ENCODE measurements at regions not wholly inside any gene's neighbourhood (a gene's known extent, or its start where the extent isn't known, plus 50 kb on each side); places are given as distances from the start of the nearest gene placed in this dataset.
"Not testable (repeated sequence)": the region's sequence is repeated elsewhere in the genome, so short reads cannot be mapped to it uniquely, and the experiment has no call there.

GRCh38 chr5:107771926-107772325 is 101.2 kb upstream of the EFNA5 start:
- DNase-seq: no peak

GRCh38 chr5:107770051-107770450 is 99.3 kb upstream of the EFNA5 start:
- DNase-seq: no peak

GRCh38 chr5:107769519-107769918 is 98.8 kb upstream of the EFNA5 start:
- no peak for DNase-seq

GRCh38 chr5:107766972-107767371 is 96.2 kb upstream of the EFNA5 start:
- DNase-seq: no peak

GRCh38 chr5:107766439-107766838 is 95.7 kb upstream of the EFNA5 start:
- DNase-seq: no peak

GRCh38 chr5:107765805-107766063 is 95.0 kb upstream of the EFNA5 start:
- DNase-seq: no peak

GRCh38 chr5:107764976-107765804 is 94.5 kb upstream of the EFNA5 start:
- no peak for DNase-seq

- DNase-seq: no peak
Measured at GRCh38 chr5:107764282-107764681, 93.5 kb upstream of the EFNA5 start.

GRCh38 chr5:107753427-107753826 is 82.7 kb upstream of the EFNA5 start:
- no peak for DNase-seq

- no peak for DNase-seq
Measured at GRCh38 chr5:107744418-107745330, 73.9 kb upstream of the EFNA5 start.

- DNase-seq: no peak
Measured at GRCh38 chr5:107743373-107744000, 72.8 kb upstream of the EFNA5 start.

GRCh38 chr5:107739661-107740060 is 68.9 kb upstream of the EFNA5 start:
- no peak for DNase-seq

- DNase-seq: no peak
Measured at GRCh38 chr5:107736638-107737037, 65.9 kb upstream of the EFNA5 start.

GRCh38 chr5:107736089-107736488 is 65.4 kb upstream of the EFNA5 start:
- not testable (repeated sequence) for DNase-seq

- no peak for DNase-seq
Measured at GRCh38 chr5:107735558-107735957, 64.8 kb upstream of the EFNA5 start.

- DNase-seq: no peak
Measured at GRCh38 chr5:107726896-107727295, 56.2 kb upstream of the EFNA5 start.

GRCh38 chr5:107724642-107725041 is 53.9 kb upstream of the EFNA5 start:
- no peak for DNase-seq

GRCh38 chr5:107721241-107721640 is 50.5 kb upstream of the EFNA5 start:
- not testable (repeated sequence) for DNase-seq

Data from NCI-H526 treated with DMSO at 0.1 percent for 48 hours (cell line).